ENCODE measurements at regions not wholly inside any gene's neighbourhood (a gene's known extent, or its start where the extent isn't known, plus 50 kb on each side); places are given as distances from the start of the nearest gene placed in this dataset.

DNA sequence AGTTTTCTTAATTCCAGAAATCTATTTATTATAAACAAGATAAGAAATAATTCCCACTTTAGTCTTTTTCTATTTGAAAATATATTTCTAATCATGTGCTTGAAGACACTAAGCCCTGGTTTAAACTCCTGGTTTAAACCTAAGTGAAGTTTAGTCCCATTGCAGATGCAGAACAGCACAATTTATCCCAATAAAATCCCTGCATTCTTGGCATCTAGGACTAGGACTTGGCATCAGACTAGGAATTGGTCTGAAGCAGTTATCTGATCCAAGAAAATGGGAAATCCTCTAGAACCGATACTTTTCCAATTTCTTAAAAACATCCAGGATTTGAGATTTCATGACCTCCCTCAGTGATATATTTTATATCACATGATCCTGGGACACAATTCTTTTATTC is 168.8 kb upstream of the VEPH1 start:
- TF ChIP-seq ZNF274 (IDR thresholded peaks at IDR 0.05; ENCODE audit: low read depth, low read length): no peak
- no peak for TF ChIP-seq YY1 (IDR thresholded peaks at IDR 0.05; ENCODE audit: insufficient read depth, insufficient read length)

Measured in NT2/D1 (cell line).